ENCODE measurements at regions not wholly inside any gene's neighbourhood (a gene's known extent, or its start where the extent isn't known, plus 50 kb on each side); places are given as distances from the start of the nearest gene placed in this dataset.
A peak's percentile ranks its signal among the peaks of the same experiment; 100 is the strongest.

DNA sequence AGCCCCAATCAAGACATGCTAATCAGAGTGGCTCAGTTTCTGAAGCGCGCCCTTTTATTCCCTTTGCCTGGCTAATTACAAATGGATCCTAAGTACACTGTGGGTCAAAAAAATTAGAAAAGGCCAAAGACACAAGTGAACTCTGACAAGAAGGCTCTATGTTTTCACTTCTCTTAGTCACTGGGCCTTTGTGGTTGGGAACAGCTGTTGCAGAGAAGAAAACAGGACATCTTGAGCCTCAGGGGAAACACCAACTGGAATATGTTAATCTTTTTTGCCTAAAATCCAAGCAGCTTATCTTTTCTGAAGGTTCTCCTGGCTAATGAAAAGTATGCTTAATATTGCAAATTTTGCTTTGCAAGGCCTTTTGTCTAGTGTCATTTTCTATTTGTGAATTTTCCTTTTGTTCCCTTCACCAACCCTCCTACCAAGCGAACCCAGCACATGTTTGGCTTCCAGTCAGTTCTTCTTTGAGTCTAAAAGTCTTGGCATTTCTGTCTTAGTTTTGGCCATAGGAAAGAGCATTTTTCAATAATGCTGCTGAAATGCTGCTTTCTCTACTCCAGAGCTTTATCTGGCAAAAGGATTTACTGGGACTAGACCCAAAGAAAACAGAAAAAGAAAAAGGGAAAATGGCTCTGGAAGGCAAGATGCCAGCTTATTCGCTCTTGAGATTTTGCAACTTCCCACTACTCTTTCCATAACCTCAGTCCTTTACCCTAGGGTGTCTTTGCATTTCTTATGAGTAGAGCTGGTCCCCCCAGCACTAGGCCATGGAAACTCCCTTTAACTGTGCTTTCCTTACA, 440.2 kb upstream of the ST6GAL2 start:
- no peak overlapping the region for H3K4me3 ChIP-seq (ENCODE audit: control insufficient read depth, low read depth, low read length)
- DNase-seq (ENCODE audit: low read depth) = peak; percentile 89
- TF ChIP-seq, protein P1, sequence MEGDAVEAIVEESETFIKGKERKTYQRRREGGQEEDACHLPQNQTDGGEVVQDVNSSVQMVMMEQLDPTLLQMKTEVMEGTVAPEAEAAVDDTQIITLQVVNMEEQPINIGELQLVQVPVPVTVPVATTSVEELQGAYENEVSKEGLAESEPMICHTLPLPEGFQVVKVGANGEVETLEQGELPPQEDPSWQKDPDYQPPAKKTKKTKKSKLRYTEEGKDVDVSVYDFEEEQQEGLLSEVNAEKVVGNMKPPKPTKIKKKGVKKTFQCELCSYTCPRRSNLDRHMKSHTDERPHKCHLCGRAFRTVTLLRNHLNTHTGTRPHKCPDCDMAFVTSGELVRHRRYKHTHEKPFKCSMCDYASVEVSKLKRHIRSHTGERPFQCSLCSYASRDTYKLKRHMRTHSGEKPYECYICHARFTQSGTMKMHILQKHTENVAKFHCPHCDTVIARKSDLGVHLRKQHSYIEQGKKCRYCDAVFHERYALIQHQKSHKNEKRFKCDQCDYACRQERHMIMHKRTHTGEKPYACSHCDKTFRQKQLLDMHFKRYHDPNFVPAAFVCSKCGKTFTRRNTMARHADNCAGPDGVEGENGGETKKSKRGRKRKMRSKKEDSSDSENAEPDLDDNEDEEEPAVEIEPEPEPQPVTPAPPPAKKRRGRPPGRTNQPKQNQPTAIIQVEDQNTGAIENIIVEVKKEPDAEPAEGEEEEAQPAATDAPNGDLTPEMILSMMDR (conservative IDR thresholded peaks at IDR 0.05; ENCODE audit: control insufficient read depth, insufficient read depth, low read depth, low read length) = no peak

DNA sequence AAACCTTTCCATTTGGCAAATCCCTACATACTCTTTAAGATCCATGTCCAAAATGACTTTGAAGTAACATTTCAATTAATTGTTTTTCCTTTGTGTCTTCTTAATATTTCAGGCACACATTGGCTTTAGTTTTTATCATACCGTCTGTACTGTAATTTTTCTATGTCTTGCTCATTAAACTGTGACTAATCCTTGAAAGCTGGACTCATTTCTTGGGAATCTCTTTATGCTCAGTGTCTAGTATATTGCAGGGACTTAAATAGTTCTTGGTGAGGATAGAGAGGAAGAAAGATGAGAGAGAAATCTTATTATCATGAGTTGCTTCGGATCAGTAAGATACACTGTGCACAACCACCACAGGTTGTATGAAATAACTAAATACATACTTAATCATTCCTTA, 448.3 kb upstream of the ST6GAL2 start:
- TF ChIP-seq, protein P1 (conservative IDR thresholded peaks at IDR 0.05; ENCODE audit: control insufficient read depth, insufficient read depth, low read depth, low read length) = no peak
- peak; percentile 45 for DNase-seq (ENCODE audit: low read depth)

DNA sequence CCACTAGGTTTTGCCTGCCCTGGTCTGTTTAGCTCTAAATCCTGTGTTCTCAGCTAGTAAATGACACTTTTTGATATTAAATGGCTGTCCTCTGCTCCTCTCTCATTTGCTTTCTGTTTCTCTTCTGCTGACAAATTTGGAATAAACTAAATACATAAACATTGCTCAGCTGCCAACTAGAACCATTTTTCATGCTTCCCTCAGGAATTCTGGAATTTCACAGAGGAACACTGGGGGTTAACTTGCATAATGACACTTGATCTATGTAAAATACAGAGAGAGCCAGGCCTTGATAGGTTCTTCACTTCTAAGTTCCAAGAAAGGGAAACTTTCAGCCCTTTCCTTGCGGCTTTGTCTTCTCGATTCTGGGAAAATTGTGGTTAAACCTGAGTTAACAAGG, 450.6 kb upstream of the ST6GAL2 start:
- TF ChIP-seq, protein P1 (conservative IDR thresholded peaks at IDR 0.05; ENCODE audit: control insufficient read depth, insufficient read depth, low read depth, low read length) = no peak
- no peak overlapping the region for H3K4me3 ChIP-seq (ENCODE audit: control insufficient read depth, low read depth, low read length)
- DNase-seq (ENCODE audit: low read depth) = peak; percentile 48

More for the DNA sequence above, 448.3 kb upstream of the ST6GAL2 start:
- H3K4me3 ChIP-seq (ENCODE audit: control insufficient read depth, low read depth, low read length) = no peak overlapping the region

DNA sequence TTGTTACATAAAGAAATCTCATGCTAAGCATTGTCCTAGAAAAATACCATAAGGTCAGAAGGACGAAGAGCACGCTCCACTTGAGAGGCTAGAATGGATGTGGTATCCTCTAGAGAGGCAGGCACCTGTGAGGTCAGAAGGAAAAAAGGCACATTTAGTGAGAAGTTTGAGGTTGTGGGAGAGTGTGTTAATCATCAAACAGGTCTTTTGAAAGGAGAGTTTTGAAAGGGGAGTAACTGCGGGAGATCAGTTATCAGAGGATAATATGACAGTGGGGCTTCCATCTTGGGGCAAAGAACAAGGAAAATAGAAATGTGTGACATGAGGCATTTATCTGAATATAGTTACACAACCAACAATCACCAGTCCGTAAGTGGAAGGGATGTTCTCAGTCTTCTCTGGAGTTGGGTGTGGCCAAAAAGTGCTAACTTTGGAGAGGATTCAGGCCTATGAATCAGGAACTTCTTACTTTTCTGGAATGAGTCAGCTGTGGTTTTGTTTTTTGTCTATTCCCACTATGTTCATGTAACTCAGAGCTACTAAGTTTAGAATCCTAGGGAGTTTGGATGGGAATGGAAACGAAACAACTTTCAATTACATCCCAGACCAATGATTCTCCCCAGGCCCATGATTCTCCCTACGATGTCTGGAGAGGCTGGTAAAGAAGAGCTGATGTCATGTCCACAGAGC, 451.4 kb upstream of the ST6GAL2 start:
- TF ChIP-seq, protein P1 (conservative IDR thresholded peaks at IDR 0.05; ENCODE audit: control insufficient read depth, insufficient read depth, low read depth, low read length) = no peak
- peak; percentile 94 for DNase-seq (ENCODE audit: low read depth)
- no peak overlapping the region for H3K4me3 ChIP-seq (ENCODE audit: control insufficient read depth, low read depth, low read length)

DNA sequence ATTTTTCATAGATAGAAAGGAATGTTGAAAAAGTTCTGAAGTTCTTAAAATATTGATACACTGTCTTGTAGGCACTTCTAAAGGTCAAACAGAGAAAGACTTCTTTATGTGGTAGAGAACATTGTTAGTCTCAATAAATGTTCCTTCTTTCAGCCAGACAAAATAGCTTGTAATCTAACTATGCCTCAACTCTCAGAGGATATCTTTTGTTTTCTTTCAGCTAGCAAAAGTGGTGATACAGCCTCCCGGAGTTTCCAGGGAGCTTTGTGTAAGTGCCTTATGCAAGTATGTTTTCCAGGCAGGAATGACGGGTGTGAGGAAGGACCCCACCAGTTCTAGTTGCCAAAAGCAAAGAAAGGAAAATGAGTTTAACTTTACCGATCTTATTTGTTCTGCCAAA, 452.1 kb upstream of the ST6GAL2 start:
- H3K4me3 ChIP-seq (ENCODE audit: control insufficient read depth, low read depth, low read length) = no peak overlapping the region
- peak; percentile 43 for DNase-seq (ENCODE audit: low read depth)
- TF ChIP-seq, protein P1 (conservative IDR thresholded peaks at IDR 0.05; ENCODE audit: control insufficient read depth, insufficient read depth, low read depth, low read length) = no peak

DNA sequence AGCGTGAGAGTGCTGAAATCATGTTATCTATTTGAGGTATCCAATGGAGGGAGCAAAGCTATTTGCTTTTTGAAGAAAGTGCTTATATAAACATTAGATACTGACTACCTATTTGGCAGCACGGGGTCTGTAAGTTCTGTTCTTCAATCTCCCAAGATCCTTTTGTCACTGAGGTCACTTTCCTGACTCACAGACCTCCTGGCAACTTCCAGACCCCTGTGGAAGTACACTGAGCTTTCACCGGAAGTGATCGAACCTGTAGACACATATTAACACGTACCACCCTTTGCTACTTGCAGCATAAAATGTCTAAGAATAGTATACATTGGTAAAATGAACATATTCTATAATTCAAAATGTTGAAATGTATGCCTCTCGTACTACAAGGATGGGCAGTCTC, 452.6 kb upstream of the ST6GAL2 start:
- no peak for DNase-seq (ENCODE audit: low read depth)
- TF ChIP-seq, protein P1 (conservative IDR thresholded peaks at IDR 0.05; ENCODE audit: control insufficient read depth, insufficient read depth, low read depth, low read length) = no peak
- no peak overlapping the region for H3K4me3 ChIP-seq (ENCODE audit: control insufficient read depth, low read depth, low read length)

All from fibroblast of mammary gland (primary cell).